Daoy (cell line): ENCODE measurements at regions not wholly inside any gene's neighbourhood (a gene's known extent, or its start where the extent isn't known, plus 50 kb on each side); places are given as distances from the start of the nearest gene placed in this dataset.

Source experiments
- DNase-seq: peaks from one replicate; pipeline ENCODE4 v3.0.0-alpha.2; 2015; ENCODE audit warnings: low read depth

DNA sequence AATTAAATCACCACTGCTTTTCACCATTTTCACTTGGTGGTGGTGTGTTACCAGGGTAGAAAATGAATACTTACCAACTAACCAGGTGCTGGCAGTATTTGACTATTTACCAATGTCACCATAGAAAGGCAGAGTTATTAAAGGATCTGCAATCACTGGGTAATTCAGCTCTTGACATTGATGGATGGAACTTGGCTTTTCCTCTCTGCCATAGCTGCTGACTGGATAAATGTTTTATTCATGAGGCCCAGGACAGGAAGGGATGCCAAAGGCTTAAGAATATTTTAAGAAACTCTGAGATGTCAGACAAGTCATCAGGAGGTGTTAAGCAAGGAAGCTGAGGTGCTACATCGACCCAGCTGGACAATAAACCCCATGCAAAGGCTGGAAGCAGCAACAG, 495.5 kb upstream of the CFAP20DC start:
- no peak for DNase-seq

DNA sequence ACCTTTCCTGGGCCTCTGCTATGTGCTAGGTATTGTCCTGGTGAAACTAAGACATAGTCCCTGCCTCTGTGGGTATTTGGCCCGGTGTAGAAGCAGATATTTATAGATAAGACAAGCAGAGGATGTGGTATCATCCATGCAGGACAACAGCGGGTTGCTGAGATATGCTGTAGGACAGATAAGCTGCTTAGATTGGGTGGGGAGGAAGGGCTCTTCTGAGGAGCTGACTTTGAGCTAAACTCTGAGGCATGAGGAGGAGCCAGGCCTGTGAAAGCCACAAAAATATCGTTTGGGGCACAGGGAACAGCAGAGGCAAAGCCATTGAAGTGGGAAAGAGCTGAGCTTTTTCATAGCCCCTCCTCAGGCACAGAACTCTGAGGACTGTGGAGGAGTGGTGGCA, 492.5 kb upstream of the CFAP20DC start:
- no peak for DNase-seq

DNA sequence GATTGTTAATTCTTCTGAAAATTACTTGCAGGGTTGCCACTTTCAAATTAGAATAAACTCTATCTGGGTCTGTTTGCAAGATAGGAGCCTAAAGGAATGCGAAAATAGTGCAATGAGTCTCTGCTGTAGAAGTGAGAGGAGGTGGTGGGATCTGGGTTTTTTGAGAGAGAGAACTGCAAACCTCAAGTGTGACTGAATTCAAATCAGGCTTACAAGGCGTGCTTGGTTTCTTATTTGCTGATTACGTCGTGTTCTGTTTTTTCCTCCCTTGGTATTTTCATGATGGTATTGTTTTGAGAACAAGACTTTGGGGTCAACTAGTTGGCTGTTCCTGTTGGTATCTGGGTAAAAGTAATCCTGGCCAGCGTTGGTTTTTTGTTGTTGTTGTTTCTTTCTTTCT, 490.9 kb upstream of the CFAP20DC start:
- no peak for DNase-seq

DNA sequence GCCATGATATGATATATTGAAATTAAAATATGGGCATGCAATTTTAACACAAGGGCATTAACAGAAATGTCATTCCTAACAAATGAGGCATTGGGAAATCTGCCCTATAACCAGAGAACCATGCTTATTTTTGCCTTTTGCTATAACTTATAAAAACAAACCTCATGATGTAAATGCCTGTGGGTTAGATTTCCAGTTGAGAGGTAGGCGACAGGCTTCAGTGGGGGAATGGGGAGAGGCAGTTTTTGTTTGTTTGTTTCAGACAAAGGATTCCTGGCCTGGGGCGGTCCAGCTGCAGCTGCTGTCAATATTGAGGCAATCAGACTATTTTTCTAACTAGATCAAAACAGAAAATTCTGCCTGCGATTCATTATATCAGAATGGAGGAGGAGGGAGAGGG, 490.4 kb upstream of the CFAP20DC start:
- no peak for DNase-seq

DNA sequence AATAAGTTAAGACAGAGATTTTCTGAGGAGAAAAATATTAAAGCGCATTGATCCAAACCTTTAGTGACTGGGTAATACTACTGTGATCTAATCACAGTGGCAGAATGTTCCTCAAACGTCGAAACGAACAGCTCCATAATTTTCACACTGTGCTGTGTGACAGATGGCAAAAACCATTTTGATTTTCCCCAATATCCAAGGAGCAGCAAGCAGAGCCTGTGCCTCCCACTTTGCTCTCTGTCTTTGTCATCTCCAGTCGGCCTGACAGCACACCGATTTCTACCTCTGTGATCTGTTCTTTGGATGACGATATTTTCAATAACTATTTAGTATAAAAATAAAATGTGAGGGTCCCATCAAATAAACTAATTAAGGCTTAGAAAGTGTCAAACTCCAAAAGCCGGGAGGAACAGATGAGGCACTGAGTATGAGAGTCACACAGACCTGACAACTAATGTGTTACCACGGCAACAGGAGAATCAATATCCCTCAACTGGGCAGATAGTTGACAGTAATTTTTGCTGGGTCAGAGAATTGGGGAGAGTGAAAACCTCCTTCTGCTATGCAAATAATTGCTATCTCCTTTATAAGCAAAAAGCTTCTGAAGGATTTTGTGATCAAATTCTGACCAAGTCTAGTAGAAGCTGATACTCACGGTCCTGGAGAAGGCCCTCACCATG, 489.1 kb upstream of the CFAP20DC start:
- DNase-seq, result no peak

DNA sequence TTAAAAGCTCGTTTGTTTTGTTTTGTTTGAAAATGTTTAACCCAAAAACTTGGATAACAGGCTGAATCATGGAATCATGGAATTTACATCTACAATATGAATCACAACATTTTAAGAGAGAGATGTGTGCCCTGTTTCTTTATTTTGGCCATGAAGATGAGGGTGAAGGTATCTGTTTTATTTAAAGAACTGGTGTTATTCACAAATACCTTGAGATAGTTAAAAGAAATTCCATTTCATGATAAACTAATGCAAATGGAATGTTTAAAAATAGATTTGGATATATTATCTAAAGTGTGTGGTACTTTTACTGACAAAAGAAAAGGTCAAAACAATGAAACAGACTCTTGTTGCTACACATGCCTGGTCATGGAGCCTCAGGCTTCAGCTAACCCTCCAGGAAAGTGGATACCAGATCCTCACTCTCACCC, 486.0 kb upstream of the CFAP20DC start:
- no peak for DNase-seq

DNA sequence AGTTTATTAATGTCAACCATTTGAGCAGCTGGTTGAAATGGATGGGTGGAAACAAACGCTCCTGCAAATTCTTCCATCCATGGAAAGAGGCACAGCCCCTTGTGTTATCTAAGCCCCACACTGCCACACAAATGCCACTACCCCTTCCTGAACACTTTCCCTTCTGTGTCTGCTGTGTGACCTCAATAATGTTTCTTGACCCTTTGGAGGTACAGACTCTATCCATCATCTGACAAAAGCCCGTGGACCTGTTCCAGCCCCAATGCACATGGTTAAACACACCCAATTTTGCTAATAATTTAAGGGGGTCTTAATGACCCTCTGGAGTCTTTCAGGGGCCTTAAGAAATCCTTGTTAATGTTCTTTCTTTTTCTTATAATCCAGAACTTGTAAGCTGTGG, 482.2 kb upstream of the CFAP20DC start:
- DNase-seq, result no peak

DNA sequence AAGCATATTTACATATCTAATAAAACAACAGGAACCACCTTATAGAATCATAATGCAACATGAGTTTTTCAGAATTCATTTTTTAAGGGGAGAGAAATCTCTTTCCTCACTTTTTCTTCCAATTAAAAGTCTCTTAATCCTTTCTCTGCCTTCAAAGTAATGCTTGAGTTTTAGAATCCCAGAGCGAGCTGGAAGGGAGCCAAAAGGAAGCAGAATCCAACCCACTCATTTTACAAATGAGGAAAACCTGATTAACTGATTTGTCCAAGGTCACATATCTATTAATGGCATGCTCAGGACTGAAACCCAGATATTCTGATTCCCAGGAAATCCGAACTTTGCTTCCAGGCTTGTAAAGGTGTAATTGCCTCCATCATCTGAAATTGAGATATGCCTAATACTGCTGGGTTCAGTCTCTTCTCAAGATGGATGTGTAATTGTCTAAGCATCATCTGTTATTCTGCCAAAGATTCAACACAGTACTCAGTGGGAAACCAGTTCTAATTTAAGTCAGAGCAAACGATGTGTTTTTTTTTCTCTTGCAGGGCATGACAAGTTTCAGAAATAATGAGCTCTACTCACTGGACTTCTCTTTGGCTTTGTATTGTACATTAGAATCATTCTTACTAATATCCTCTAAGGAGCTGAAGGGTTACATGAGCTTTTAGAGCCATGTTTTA, 481.4 kb upstream of the CFAP20DC start:
- DNase-seq, result no peak

DNA sequence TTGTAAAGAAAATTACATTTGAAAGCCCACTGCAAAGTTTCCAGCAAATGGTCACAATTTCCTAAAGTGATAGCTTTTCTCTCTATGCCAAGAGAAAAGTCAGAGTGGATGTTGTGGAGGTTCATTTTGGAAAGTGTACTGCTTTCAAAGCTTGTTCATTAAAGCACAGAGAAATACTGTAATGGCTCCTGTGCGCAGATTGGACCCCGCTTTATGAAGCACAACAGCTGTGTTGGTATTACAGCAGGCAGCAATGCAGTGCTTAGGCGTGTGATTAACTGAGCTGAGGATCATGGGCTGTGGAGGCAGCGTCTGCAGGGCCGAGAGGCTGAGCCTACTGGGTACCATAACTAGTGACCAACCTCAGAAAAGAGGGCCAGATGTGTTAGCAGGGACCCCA, 478.4 kb upstream of the CFAP20DC start:
- DNase-seq, result no peak

DNA sequence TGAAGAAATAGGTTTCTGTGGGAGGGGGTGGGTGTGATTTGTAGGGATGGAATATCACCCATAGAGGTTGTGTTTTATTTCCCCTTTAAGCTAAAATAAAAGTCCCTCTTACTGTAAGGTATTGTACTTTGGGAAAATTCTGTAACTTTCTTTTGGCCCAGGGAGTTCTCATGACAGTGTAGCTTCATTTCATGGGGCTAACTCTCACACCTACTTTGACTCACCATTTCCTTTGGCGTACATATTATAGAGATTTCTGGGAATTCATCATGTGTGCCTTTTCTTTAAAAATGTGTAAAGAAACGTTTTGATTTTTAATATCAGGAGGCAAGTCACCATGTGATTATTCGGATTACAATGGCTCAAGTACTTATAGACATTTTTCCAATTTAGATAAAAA, 477.7 kb upstream of the CFAP20DC start:
- no peak for DNase-seq

DNA sequence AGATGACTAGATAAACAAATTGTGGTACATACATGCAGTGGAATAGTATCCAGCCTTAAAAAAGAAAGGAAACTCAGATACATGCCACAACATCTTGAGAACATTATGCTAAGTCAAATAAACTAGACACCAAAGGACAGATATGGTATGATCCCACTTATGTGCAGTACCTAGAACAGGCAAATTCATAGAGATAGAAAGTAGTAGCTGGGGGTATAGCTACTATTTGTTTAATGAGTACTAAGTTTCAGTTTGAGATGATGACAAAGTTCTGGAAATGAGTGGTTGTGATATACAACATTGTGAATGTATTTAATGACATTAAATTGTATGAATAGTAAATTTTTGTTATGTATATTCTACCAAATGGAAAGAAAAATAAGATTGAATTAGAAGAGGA, 477.2 kb upstream of the CFAP20DC start:
- no peak for DNase-seq

DNA sequence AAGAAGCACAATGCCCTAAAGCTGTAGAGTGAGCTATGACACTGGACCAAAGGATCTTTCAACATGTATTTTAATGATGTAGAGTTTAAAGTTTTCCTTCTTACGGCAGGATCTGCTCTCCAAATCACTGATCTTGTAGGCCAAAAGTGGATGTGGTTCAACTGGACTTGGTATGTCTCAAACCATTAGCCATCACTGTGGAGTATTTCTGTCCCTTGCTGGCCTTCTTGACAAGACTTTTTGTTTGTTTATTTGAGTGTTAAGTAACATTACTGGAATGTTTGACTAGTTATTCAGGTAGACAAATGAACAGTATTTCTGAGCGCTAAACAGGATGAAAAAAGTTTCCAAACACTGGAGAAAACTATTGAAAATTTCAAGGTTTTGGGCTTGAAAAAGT, 472.7 kb upstream of the CFAP20DC start:
- DNase-seq, result no peak

DNA sequence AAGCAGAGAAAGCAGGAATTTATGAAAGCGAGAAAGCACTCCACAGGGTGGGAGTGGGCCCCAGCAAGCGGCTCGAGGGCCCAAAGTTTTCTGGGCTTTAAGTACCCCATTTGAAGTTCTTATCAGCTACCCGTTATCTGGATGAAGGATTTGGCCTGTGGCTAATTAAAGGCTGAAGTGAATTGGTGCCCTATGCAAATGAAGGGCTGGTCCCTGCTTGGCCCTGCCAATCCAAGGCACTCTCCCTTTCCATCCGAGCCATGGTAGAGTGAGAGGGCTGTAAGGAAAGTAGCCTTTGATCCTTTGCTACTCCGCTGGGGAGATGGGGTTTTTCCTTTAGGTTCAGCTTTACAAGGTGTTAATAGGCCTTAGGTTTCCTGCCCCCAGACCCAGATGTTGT, 469.3 kb upstream of the CFAP20DC start:
- DNase-seq, result no peak

DNA sequence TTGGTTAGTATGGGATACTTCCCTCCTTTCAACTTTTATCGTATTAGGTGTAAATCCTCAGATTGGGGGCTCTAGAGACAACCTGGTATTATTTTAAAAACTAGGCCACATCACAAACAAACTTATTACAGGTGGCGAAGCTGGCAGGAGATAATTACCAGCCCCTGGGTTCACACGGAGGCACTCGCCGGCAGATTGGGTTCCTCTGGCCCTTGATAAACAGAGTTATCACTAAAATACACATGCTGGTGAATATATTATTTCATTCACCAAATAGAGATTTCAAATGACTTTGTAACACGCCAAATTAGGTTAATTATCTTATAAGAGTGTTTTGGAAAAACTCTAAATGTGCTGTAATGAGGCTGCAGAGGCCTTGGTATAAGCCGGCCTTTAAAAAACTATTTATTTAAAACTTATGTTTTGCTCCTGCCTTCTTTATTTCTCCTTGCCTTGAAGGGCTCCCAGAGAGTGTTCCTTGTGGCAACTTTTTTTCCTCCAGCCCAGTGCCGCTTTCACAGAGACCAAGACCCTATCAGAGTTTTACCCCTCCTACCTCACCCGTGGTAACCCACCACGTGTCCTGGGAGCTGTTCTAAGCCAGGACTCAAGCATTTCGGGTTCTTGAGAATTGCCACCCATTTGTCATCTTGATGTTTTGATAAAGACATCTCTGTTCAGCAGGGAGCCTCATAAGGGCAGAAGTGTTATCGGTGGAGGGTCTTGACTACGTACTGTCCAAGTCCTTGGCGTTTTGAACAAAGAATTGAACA, 468.6 kb upstream of the CFAP20DC start:
- no peak for DNase-seq

DNA sequence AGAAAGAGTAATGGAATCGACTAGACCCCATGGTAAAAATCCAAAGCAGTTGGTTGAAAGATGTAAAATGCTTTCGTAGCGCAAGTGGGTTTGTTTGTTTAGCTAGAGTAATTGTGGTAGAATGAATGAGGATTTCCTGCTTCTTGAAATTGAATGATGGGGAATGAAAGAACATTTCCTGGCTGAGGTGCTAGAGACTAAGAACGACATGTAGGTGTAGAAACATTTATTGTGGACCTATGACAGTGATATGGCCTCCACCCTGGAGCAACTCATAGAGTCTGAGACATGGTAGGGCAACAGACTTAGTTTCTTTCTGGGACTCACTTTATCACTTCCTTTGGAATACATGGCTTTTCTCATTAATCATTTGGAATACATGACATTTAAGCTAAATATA, 467.6 kb upstream of the CFAP20DC start:
- no peak for DNase-seq

DNA sequence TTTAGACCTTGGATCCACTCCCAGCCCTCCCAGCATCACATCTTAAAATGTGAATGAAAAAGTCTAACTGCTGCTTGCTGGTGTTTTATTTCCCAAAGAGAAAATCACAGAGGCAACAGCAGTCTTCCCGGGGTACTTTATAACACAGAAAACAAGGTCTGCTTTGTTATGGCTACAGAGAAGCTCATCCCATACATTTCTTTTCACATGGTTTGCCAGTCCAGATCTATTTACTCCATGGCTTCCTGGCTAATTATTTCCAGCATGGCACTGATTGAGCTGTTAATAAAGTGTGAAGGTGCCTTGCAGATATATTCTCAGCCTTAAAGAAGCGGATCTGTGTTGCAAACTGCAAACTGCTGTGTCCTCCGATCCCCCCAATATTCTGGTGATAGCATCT, 466.1 kb upstream of the CFAP20DC start:
- DNase-seq, result no peak

DNA sequence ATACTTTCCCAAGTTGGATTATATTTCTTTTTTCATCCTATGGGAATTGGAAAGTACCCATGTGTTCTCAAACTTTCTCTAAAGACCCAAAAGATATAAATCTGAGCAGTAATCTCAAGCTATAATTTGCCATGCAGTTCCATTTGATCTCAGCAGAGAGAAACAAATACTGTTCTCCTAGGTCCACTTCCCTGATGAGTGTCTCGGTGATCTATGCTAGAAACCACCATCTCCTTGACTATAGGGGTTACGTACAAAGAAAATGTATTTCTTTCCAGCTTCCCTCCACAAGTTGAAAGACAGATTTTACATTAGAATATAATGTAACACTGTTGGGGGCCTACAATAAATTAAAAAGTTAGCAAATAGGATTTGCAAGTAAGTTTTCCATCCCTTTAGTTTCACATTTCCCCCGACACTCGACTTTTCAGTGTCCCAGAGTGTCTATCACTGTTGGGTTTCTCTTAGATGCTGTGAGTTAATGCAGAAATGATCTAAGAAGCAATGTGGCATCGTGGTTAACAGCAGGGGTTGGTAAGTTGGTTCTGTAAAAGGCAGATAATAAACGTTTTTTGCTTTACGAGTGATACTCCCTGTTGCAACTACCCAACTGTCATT, 465.1 kb upstream of the CFAP20DC start:
- DNase-seq, result no peak

DNA sequence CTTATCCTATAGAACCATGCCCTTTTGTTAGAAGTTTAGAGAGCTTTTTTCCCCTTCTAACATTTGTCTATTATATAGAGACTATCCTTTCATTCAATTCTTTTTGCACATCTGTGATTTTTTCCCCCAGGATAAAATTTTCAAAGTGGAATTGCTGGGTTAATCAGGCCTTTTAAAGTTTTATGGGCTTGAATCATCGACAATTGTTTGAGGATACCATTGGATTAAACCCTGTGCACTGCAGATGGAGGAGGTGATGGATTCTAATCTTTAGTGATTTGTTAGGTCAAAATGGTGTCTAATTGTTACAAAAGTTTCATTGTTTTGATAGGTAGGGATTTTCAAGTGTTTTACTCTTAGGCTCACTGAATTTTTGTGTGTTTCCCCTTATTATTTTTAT, 463.7 kb upstream of the CFAP20DC start:
- DNase-seq, result no peak

DNA sequence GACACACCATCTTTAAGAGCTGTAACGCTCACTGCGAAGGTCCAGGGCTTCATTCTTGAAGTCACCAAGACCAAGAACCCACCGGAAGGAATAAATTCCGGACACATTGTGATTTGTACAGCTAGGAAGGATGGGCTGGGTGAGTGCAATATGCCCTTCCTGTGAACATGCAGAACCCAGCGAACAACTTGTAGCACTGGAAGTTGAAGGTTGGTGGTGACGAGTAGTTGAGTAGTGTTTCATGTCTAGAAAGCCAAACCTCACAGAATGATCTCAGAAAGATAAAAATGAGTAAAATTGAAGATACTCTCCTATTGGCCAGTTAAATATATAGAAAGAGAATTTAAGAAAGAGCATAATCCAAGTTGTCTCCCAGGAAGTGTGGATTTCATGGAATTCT, 462.2 kb upstream of the CFAP20DC start:
- DNase-seq, result no peak

DNA sequence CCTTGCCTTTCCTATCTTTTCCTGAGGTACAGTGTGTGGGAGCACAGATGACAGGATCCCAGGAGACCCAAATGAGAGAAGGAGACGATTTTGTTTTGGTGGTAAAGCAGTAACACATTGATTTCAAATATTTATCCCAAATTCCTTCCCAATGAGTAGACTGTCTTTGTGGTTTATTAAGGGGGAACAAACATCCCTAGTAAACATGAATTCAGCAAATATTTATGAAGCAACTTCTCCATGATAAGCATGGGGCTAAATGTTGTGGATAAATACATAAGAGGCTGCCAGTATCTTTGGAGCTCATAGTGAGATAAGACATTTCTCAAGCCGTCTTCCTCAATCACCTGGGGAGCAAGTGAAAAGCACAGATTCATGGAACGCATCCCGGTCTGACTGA, 460.8 kb upstream of the CFAP20DC start:
- no peak for DNase-seq

DNA sequence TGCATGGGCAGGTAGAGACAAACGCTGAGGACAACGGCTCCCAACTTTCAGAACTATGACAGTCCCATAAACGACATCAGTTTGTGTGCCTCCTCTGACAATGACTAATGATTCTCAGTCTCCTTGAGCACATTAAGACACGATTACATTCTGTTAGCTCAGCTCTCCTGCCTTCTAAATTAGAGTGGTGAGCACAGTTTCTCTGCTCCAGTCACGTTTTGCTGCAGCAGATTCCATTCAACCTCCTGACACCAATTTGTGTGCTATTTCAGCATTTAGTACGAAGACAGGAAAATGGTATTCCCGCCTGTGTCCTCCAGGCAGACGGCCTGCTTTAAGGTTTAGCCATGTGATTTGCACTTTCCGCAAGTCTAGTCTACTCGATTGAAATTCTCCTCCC, 458.4 kb upstream of the CFAP20DC start:
- no peak for DNase-seq

DNA sequence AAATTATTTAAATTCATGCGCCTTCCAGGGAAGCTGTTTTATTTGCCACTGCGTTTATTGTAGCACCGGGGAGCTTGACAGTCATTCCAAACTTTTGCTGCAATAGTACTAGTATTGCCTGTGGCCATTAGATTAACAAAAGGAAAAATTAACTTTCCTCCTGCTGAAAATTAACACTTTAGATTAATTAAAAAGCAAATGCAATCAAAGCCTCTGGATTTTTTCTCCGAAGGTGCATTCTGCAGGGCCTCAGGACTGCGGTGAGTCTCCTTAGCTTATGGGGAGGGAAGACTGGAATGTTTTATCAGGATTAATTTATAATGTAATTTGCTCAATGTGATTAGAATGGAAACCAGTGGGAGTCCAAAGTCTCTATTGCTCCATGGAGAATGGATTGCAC, 456.4 kb upstream of the CFAP20DC start:
- no peak for DNase-seq

DNA sequence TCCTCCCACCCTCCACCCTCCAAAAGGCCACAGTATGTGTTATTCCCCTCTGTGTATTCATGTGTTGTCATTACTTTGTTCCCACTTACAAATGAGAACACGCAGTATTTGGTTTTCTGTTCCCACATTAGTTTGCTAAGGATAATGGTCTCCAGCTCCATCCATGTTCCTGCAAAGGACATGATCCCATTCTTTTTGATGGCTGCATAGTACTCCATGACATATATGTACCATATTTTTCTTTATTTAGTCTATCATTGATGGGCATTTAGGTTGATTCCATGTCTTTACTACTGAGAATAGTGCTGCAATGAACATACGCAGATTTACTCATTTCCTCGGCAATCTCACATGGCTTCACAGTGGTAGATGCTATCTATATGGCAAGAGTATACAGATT, 453.6 kb upstream of the CFAP20DC start:
- DNase-seq, result no peak
